Activated CD4-positive, alpha-beta T cell treated with anti-CD3 and anti-CD28 coated beads, Interleukin-2, amount 50 U/mL, for 48 hours (primary cell): ENCODE measurements at regions not wholly inside any gene's neighbourhood (a gene's known extent, or its start where the extent isn't known, plus 50 kb on each side); places are given as distances from the start of the nearest gene placed in this dataset.
"Not testable (repeated sequence)": the region's sequence is repeated elsewhere in the genome, so short reads cannot be mapped to it uniquely, and the experiment has no call there.

ENCODE experiments used
- DNase-seq, 2 experiments: peaks; one replicate each; pipeline ENCODE4 v3.0.0-alpha.2; 2020

- no peak for DNase-seq
These were observed 59.8 kb upstream of the C5orf63 start for GRCh38 chr5:127133071-127133470.

GRCh38 chr5:127136908-127137307 lies 63.6 kb upstream of the C5orf63 start:
- no peak for DNase-seq

- DNase-seq = no peak
These were observed 70.4 kb upstream of the C5orf63 start for GRCh38 chr5:127143722-127144121.

- DNase-seq = no peak
These were observed 79.7 kb upstream of the C5orf63 start for GRCh38 chr5:127153031-127153430.

- no peak for DNase-seq
These were observed 80.2 kb upstream of the C5orf63 start for GRCh38 chr5:127153521-127153920.

- DNase-seq = no peak
These were observed 90.4 kb upstream of the C5orf63 start for GRCh38 chr5:127163750-127164149.

GRCh38 chr5:127170918-127171600 lies 97.8 kb upstream of the C5orf63 start:
- no peak for DNase-seq

- no peak for DNase-seq
These were observed 103.5 kb upstream of the C5orf63 start for GRCh38 chr5:127176769-127177168.

- not testable (repeated sequence) for DNase-seq
These were observed 108.0 kb upstream of the MEGF10 start for GRCh38 chr5:127182631-127183030.

- no peak for DNase-seq
These were observed 107.3 kb upstream of the MEGF10 start for GRCh38 chr5:127183332-127183731.

- no peak for DNase-seq
These were observed 105.7 kb upstream of the MEGF10 start for GRCh38 chr5:127184851-127185250.

GRCh38 chr5:127186657-127187056 lies 103.9 kb upstream of the MEGF10 start:
- DNase-seq = no peak

- no peak for DNase-seq
These were observed 102.9 kb upstream of the MEGF10 start for GRCh38 chr5:127187706-127188105.

- DNase-seq = no peak
These were observed 98.4 kb upstream of the MEGF10 start for GRCh38 chr5:127192150-127192549.

GRCh38 chr5:127192836-127193338 lies 97.7 kb upstream of the MEGF10 start:
- no peak for DNase-seq

GRCh38 chr5:127196042-127196441 lies 94.6 kb upstream of the MEGF10 start:
- DNase-seq = no peak

GRCh38 chr5:127197402-127198167 lies 93.0 kb upstream of the MEGF10 start:
- not testable (repeated sequence) for DNase-seq

GRCh38 chr5:127202738-127203137 lies 87.9 kb upstream of the MEGF10 start:
- not testable (repeated sequence) for DNase-seq

GRCh38 chr5:127203818-127204217 lies 86.8 kb upstream of the MEGF10 start:
- DNase-seq = no peak

GRCh38 chr5:127205147-127205546 lies 85.4 kb upstream of the MEGF10 start:
- no peak for DNase-seq

- DNase-seq = no peak
These were observed 84.1 kb upstream of the MEGF10 start for GRCh38 chr5:127206320-127207113.

GRCh38 chr5:127210042-127210441 lies 80.6 kb upstream of the MEGF10 start:
- no peak for DNase-seq

- no peak for DNase-seq
These were observed 77.4 kb upstream of the MEGF10 start for GRCh38 chr5:127213231-127213630.
